ENCODE measurements at regions not wholly inside any gene's neighbourhood (a gene's known extent, or its start where the extent isn't known, plus 50 kb on each side); places are given as distances from the start of the nearest gene placed in this dataset.
A peak's percentile ranks its signal among the peaks of the same experiment; 100 is the strongest.

GRCh38 chr12:128131955-128132354 lies 135.0 kb upstream of the TMEM132C start:
- DNase-seq (ENCODE audit: low read depth) = no peak

DNA sequence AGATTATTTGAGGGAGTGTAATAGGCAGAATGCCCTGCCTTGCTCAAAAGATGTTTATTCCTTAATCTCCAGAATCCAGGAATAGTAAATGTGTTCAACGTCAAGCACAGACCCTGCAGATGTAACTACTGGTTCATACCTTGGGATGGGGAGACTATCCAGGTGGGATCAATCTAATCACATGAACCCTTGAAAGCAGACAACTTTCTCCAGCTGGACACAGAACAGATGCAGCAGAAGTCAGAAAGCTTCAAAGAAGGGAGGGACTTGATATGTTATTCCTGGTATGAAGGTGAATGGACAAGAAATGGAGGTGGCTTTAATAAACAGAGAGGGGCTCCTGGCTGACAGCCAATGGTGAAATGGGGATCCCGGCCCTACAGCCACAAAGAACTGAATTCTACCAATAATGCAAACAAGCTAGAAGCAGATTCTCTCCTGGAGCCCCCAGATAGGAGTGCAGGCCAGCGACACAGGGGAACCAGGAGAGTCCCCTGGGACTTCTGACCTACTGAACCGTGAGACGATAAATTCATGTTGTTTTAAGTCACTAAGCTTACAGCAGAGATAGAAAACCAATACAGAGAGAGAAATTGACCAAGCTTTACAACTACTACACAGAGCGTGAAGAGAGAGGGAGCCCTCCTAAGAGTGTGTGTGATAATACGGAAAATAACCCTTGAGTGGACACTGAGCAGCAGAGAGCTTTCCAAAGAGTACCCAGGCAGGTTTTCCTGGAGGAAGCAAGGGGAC lies 133.5 kb upstream of the TMEM132C start:
- DNase-seq (ENCODE audit: low read depth) = no peak

GRCh38 chr12:128137140-128137539 lies 129.8 kb upstream of the TMEM132C start:
- DNase-seq (ENCODE audit: low read depth) = no peak

DNA sequence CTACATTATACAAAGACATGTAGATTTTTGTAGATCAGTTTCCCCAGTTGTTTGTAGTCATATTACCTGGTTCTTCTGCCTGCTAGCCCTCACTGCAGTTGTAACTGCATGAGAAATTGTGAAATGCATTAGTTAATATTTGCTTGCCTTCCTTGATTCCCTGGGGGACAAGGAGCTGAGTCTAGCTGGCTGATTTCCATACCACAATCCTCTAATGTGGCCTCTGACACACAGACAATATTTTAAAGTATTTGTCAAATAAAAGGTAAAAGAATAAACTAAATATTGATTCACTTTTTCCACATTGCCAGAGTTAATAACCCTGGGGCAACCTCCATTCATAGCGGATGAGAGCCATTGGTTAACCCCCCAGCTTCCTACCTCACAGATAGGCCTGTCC lies 128.8 kb upstream of the TMEM132C start:
- no peak for DNase-seq (ENCODE audit: low read depth)

DNA sequence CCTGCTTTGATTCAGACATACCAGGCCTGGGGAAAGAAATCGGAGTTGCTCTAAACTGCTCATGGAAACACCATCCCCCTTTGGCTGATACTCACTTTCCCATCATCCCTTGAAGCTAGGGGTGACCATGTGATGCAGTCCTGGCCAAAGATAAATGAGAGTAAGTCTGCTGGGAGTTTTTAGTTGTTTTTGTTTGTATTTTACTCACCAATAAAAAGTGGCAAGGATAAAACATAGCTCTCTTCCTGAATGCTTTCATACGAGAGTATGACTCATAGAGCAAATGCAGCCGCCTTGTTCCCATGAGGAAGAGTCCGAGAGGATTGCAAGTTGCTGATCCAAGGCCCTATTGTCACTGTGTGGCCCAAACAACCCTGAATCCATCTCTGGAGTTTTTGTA lies 126.4 kb upstream of the TMEM132C start:
- DNase-seq (ENCODE audit: low read depth) = peak; percentile 2

GRCh38 chr12:128150961-128151360 lies 116.0 kb upstream of the TMEM132C start:
- DNase-seq (ENCODE audit: low read depth) = no peak

GRCh38 chr12:128155571-128155970 lies 111.4 kb upstream of the TMEM132C start:
- no peak for DNase-seq (ENCODE audit: low read depth)

GRCh38 chr12:128163086-128163485 lies 103.9 kb upstream of the TMEM132C start:
- no peak for DNase-seq (ENCODE audit: low read depth)

GRCh38 chr12:128164533-128164932 lies 102.4 kb upstream of the TMEM132C start:
- no peak for DNase-seq (ENCODE audit: low read depth)

GRCh38 chr12:128165387-128165786 lies 101.6 kb upstream of the TMEM132C start:
- no peak for DNase-seq (ENCODE audit: low read depth)

GRCh38 chr12:128168273-128168672 lies 98.7 kb upstream of the TMEM132C start:
- no peak for DNase-seq (ENCODE audit: low read depth)

GRCh38 chr12:128170181-128170580 lies 96.8 kb upstream of the TMEM132C start:
- no peak for DNase-seq (ENCODE audit: low read depth)

DNA sequence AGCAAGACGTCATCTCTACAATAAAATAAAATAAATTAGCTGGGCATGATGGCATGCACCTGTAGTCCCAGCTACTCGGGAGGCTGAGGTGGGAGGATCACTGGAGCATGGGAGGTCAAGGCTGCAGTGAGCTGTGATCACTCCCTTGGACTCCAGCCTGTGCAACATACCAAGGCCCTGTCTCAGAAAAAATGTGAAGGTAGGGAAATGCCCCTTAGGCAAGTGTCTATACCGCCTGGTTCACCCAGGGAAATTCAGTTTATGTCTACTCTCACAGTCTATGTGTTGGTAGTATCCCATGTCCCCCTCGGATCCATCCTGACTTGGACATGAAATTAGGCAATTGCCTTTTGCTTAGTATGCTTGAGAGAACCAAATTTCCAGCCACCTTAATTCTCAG lies 88.4 kb upstream of the TMEM132C start:
- no peak for DNase-seq (ENCODE audit: low read depth)

- DNase-seq (ENCODE audit: low read depth) = peak; percentile 8
Observed at GRCh38 chr12:128178966-128179365, 88.0 kb upstream of the TMEM132C start.

DNA sequence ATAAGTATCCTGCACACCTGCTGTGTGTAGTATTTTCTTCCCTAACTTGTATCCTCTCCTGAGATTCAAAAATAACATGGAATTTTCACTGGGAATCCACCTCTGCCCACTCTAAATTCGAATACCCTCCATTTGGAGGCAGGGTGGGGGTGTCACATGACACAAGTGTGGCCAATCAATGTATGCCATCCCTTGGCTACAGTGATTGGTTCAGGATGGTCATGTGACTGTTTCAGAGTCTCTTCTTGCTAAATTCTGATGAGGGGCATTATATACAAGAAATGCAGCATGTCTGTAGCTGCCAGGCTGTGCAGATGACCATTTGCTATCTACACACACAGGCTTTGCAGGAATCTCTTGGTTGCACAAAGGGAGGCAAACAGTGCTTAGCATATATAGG lies 86.8 kb upstream of the TMEM132C start:
- no peak for DNase-seq (ENCODE audit: low read depth)

DNA sequence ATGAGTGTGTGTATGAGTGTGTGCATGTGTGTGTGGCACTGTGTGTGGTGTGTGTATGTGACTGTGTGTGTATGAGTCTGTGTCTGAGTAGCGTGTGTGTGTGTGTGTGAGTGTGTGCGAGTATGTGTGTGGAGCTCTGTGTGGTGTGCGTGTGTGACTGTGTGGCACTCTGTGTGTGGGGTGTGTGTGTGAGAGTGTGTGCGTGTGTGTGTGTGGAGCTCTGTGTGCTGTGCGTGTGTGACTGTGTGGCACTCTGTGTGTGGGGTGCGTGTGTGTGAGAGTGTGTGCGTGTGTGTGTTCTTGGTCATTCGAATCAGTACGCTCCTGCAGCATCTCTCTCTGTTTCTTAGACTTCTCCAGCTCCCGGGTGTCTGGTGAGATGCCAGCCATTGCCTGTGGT lies 76.9 kb upstream of the TMEM132C start:
- DNase-seq (ENCODE audit: low read depth) = no peak

DNA sequence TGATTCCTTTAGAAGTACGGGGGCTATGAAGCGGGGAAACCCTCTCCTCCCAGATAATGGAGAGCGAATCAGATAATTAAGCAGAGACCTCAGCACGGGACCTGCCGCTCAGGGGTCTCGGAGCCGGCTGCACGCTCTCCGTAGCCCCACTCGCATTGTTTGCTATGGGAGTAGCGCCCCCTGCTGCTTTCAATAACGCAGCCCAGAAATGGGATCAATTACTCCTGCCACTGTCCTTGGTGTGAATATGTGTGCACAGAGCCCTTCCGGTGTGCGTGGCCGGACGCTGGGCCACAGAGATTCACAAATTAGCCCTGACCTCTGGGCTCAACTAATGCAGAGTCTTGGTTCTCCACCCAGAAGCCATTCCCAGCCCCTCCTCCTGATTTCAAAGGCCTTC lies 76.4 kb upstream of the TMEM132C start:
- DNase-seq (ENCODE audit: low read depth) = no peak

- no peak for DNase-seq (ENCODE audit: low read depth)
Observed at GRCh38 chr12:128191380-128191779, 75.6 kb upstream of the TMEM132C start.

DNA sequence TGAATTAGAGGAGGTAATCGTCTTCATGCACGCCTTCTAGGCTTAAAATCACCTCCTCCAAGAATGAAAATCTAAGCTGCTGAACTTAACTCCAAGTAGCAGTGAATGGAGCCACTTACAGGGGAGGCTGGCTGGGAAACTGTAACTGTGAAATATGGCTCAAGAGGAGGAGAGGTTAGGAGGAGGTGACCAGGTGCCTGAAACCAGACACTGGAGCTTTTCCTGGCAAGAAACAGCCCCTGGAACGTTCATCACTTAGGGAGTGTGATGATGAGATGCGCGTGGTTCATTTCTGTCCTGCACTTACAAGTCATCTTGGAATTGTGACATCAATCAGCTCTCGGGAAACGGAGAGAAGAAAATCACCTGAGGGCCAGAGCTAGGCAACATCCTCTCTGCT lies 62.3 kb upstream of the TMEM132C start:
- no peak for DNase-seq (ENCODE audit: low read depth)

DNA sequence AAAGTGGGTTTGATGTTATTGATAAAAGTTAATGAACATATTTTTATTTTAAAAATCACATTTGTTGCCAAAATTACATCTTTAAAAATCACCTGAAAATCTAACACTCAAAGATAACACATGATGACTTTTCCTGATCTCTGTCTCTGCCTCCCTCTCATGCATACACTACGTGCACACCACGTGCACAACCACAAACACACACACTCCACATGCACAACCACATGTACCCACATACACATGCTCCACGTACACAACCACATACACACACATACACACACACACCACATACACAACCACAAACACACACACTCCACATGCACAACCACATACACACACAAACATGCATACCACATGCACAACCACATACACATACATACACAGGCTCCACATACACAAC lies 61.8 kb upstream of the TMEM132C start:
- DNase-seq (ENCODE audit: low read depth) = no peak

DNA sequence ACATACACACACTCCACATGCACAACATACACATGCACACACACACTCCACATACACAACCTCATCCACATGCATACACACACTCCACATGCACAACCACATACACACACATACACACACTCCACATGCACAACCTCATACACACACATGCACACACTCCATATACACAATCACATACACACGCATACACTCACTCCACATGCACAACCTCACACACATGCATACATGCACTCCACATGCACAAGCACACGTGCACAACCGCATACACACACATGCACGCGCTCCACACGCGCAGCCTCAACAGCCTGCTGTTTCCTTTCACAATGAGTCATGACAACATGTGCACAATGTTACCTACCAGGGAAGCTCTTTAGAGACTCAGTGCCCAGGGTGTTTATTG lies 61.2 kb upstream of the TMEM132C start:
- no peak for DNase-seq (ENCODE audit: low read depth)

Data from HT1080 (cell line).